ENCODE measurements at regions not wholly inside any gene's neighbourhood (a gene's known extent, or its start where the extent isn't known, plus 50 kb on each side); places are given as distances from the start of the nearest gene placed in this dataset.

DNA sequence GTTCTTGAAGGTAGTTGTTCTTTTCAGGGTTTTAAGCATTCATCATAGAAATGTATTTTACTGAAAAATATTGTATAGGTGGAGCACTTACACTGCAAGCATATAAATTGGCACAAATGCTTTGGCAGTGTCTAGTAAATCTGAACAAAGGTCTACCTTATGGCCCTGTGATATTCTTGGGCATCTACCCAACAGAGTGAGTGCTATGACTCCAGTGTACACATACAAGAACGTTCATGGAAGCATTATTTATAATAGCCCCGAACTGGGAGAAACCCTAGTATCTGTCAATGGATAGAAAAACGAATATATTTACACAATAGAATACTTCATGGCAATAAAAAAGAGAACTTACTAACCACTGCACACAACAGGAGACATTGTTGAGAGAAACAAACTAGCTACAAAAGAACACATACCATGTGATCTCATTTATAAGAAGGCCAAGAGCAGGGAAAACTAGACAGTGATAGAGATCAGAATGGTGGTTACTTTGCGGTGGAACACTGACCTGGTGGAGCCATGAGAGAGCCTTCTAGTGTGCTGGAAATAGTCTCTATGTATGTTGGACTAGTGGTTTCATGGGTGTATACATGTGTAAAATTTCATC lies 96.0 kb downstream of the MAB21L3 start:
- H2BK20ac ChIP-seq (ENCODE audit: low read depth, low read length): no peak overlapping the region
- DNase-seq: no peak
- dilution Hi-C loops (cut with HindIII; ENCODE audit: low sequenced_read_pairs, unreplicated experiment): no loop called here
- H4K91ac ChIP-seq (ENCODE audit: insufficient read depth, low read depth, low read length): no peak overlapping the region
- no peak overlapping the region for H3K27ac ChIP-seq (ENCODE audit: insufficient read depth, low read length)
- H2AFZ ChIP-seq (replicated peaks; ENCODE audit: low read length, poor library complexity): no peak overlapping the region
- in situ Hi-C loops (cut with MboI; ENCODE audit: low sequenced_read_pairs): no loop called here
- H3K36me3 ChIP-seq (ENCODE audit: control insufficient read depth, insufficient read depth, low read length): no peaks in the 10 kb centered on the region
- intact Hi-C loops (cut with micrococcal nuclease): no loop called here
- H4K20me1 ChIP-seq (ENCODE audit: insufficient read depth, low read length): no peaks in the 10 kb centered on the region
- no peak overlapping the region for H3K4me3 ChIP-seq (ENCODE audit: insufficient read depth, low read depth, low read length)
- POLR2A ChIA-PET (ENCODE audit: unreplicated experiment): no interaction called here
- H3K9me3 ChIP-seq (ENCODE audit: control insufficient read depth, insufficient read depth, low read length): no peaks in the 10 kb centered on the region
- no peak overlapping the region for H2BK15ac ChIP-seq (ENCODE audit: low read depth, low read length)
- H2AK5ac ChIP-seq (ENCODE audit: low read depth, low read length): no peak overlapping the region
- H3K9me1 ChIP-seq (ENCODE audit: insufficient read depth, low read length): no peaks in the 10 kb centered on the region
- no CpG with 5 or more reads among the region's 4 CpGs for WGBS, 2 experiments (ENCODE audit: extremely low coverage in 2 of 2, insufficient read length in 1 of 2)
- no peak overlapping the region for H3K4ac ChIP-seq (ENCODE audit: low read depth, low read length)
- ATAC-seq (ENCODE audit: low read depth): no peak
- no peak overlapping the region for H2BK120ac ChIP-seq (ENCODE audit: low read depth, low read length)
- no peak overlapping the region for H2AK9ac ChIP-seq (replicated peaks; ENCODE audit: low read depth, low read length, poor library complexity)
- BruUV-seq (replicated peaks): no TSS peak
- 0 out of 2 replicates have a peak, but pooled peaks cover 2% of the 10 kb centered on the region for H3K27me3 ChIP-seq (ENCODE audit: control insufficient read depth, insufficient read depth, low read length)
- no peaks in the 10 kb centered on the region for H3K79me1 ChIP-seq (ENCODE audit: low read depth in 1 of 2, low read length in 2 of 2)
- H3K56ac ChIP-seq (ENCODE audit: extremely low read depth, insufficient read depth, low read length): no peak overlapping the region
- no peak overlapping the region for H3K4me2 ChIP-seq (ENCODE audit: low read depth, low read length)
- H3K18ac ChIP-seq (ENCODE audit: low read depth, low read length): no peak overlapping the region
- TF ChIP-seq CTCF (conservative IDR thresholded peaks at IDR 0.05; ENCODE audit: low read depth, low read length) (no peak), RCOR1 (IDR thresholded peaks at IDR 0.05; ENCODE audit: insufficient replicate concordance, low read length) (no peak), MXI1 (IDR thresholded peaks at IDR 0.05; ENCODE audit: borderline replicate concordance, low read depth, low read length) (no peak), RAD21 (IDR thresholded peaks at IDR 0.05; ENCODE audit: low read length) (no peak), CEBPB (IDR thresholded peaks at IDR 0.05; ENCODE audit: low read depth, low read length) (no peak), SMC3 (IDR thresholded peaks at IDR 0.05; ENCODE audit: low read depth, low read length) (no peak)
- TF ChIP-seq, protein P1, sequence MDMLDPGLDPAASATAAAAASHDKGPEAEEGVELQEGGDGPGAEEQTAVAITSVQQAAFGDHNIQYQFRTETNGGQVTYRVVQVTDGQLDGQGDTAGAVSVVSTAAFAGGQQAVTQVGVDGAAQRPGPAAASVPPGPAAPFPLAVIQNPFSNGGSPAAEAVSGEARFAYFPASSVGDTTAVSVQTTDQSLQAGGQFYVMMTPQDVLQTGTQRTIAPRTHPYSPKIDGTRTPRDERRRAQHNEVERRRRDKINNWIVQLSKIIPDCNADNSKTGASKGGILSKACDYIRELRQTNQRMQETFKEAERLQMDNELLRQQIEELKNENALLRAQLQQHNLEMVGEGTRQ (IDR thresholded peaks at IDR 0.05; ENCODE audit: low read depth, low read length): no peak
- H4K8ac ChIP-seq (ENCODE audit: low read depth in 2 of 2, low read length in 2 of 2): no peak overlapping the region
- no peak overlapping the region for H3K23ac ChIP-seq (ENCODE audit: low read depth, low read length)
- H3K14ac ChIP-seq (replicated peaks; ENCODE audit: low read depth, low read length): no peak overlapping the region
- H2BK5ac ChIP-seq (ENCODE audit: low read depth, low read length, poor library complexity, severe bottlenecking): no peak overlapping the region
- no peak overlapping the region for H4K5ac ChIP-seq (ENCODE audit: low read depth, low read length)
- H3K4me1 ChIP-seq (ENCODE audit: control insufficient read depth, insufficient read depth, low read length): no peaks in the 10 kb centered on the region
- CTCF ChIA-PET: no interaction called here
- no peak overlapping the region for H3K9ac ChIP-seq (ENCODE audit: low read depth, low read length)
